Neural progenitor cell (in vitro differentiated cells): ENCODE measurements at regions not wholly inside any gene's neighbourhood (a gene's known extent, or its start where the extent isn't known, plus 50 kb on each side); places are given as distances from the start of the nearest gene placed in this dataset.

Experiments
- CTCF ChIP-seq: fragments of 200-600 bp; sonication (generic); IDR thresholded peaks from 2 replicates; pipeline ENCODE4 v1.5.1; 2017; ENCODE audit warnings: antibody characterized with exemption, mild to moderate bottlenecking
- EZH2phosphoT487 ChIP-seq: fragments of 200-600 bp; sonication (generic); IDR thresholded peaks from 2 replicates; pipeline ENCODE4 v1.6.1; 2017; ENCODE audit warnings: antibody characterized with exemption

- no peak for TF ChIP-seq CTCF
- TF ChIP-seq EZH2phosphoT487, result no peak
These were observed 836.6 kb upstream of the PCDH10 start for GRCh38 chr4:132312521-132312920.
